Neural progenitor cell (in vitro differentiated cells): ENCODE measurements at regions not wholly inside any gene's neighbourhood (a gene's known extent, or its start where the extent isn't known, plus 50 kb on each side); places are given as distances from the start of the nearest gene placed in this dataset.

Source experiments
- EZH2phosphoT487 ChIP-seq: fragments of 200-600 bp; sonication (generic); IDR thresholded peaks from 2 replicates; pipeline ENCODE4 v1.6.1; 2017; ENCODE audit warnings: antibody characterized with exemption
- TF ChIP-seq, protein P1 (sequence below): fragments of 200-600 bp; sonication (generic); IDR thresholded peaks from 2 replicates; pipeline ENCODE4 v1.5.1; 2017; ENCODE audit warnings: antibody characterized with exemption, mild to moderate bottlenecking

DNA sequence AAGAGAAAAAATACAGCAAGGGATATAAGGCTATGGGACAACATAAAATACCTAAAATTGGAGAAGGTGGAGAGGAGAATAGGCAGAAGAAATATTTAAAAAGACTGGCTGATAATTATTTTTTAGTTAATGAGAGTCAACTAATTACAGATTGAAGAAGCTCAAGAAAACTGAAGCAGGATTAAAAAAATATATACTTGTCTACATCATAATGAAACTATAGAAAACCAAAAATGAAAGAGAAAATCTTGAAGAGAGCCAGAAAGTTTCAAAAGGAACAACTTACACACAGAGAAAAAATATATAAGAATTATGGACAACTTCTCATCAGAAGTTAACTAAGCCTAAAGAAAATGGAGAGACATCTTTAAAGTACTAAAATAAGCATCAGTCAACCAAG lies 62.9 kb upstream of the APCDD1 start:
- TF ChIP-seq, protein P1, sequence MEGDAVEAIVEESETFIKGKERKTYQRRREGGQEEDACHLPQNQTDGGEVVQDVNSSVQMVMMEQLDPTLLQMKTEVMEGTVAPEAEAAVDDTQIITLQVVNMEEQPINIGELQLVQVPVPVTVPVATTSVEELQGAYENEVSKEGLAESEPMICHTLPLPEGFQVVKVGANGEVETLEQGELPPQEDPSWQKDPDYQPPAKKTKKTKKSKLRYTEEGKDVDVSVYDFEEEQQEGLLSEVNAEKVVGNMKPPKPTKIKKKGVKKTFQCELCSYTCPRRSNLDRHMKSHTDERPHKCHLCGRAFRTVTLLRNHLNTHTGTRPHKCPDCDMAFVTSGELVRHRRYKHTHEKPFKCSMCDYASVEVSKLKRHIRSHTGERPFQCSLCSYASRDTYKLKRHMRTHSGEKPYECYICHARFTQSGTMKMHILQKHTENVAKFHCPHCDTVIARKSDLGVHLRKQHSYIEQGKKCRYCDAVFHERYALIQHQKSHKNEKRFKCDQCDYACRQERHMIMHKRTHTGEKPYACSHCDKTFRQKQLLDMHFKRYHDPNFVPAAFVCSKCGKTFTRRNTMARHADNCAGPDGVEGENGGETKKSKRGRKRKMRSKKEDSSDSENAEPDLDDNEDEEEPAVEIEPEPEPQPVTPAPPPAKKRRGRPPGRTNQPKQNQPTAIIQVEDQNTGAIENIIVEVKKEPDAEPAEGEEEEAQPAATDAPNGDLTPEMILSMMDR: no peak
- TF ChIP-seq EZH2phosphoT487: no peak
